ENCODE measurements at regions not wholly inside any gene's neighbourhood (a gene's known extent, or its start where the extent isn't known, plus 50 kb on each side); places are given as distances from the start of the nearest gene placed in this dataset.

- TF ChIP-seq CTCF (IDR thresholded peaks at IDR 0.05; ENCODE audit: insufficient read depth, low read depth, low read length) = no peak
- TF ChIP-seq EZH2 (IDR thresholded peaks at IDR 0.05; ENCODE audit: insufficient read depth, low read length) = no peak
Measured at GRCh38 chr3:176769547-176770190, 427.6 kb downstream of the TBL1XR1 start.

Data from astrocyte (in vitro differentiated cells and primary cell).